CMK (cell line): ENCODE measurements at regions not wholly inside any gene's neighbourhood (a gene's known extent, or its start where the extent isn't known, plus 50 kb on each side); places are given as distances from the start of the nearest gene placed in this dataset.

ENCODE experiments used
- DNase-seq: peaks from one replicate; pipeline ENCODE4 v3.0.0-alpha.2; 2010; ENCODE audit warnings: low read depth

- DNase-seq = no peak
Observed at GRCh38 chr2:41913921-41914609, 133.8 kb upstream of the PKDCC start.

DNA sequence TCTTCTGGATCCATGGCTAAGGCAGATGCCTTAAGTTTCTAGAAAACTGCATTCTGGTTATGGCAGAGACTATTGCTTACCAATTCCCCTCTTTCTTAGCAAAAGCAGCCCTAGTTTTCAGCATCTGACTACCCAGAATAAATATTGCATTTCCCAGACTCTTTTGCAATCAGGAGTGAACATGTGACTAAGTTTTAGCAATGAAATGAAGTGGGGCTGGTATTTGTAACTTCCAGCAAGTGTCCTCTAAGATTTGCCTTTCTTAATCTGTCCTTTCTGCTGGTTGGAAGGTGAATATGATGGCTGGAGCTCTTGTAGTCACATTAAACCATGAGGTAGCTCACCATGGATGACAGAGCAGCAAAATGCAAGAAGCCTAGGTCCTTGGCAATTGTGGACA is 132.9 kb upstream of the PKDCC start:
- no peak for DNase-seq

- DNase-seq = no peak
Observed at GRCh38 chr2:41916177-41916576, 131.6 kb upstream of the PKDCC start.

DNA sequence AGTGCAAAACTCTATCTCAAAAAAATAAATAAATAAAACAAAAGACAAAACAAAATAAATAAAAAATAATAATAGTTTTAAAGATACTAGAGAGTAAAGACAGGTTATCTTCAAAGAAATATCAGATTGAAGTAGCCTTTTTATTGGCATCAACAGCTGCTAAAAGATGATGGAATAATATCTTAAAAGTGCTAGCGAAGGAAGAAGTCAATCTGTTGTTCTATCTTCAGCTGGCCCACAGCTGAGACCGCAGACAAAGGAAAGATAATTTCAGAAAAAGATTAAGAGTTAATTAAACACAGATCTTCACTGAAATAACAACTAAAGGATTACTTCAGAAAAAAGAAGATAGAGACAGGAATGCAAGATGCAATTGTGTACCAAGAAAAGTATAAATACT is 130.2 kb upstream of the PKDCC start:
- no peak for DNase-seq

- DNase-seq = no peak
Observed at GRCh38 chr2:41919135-41919534, 128.7 kb upstream of the PKDCC start.

DNA sequence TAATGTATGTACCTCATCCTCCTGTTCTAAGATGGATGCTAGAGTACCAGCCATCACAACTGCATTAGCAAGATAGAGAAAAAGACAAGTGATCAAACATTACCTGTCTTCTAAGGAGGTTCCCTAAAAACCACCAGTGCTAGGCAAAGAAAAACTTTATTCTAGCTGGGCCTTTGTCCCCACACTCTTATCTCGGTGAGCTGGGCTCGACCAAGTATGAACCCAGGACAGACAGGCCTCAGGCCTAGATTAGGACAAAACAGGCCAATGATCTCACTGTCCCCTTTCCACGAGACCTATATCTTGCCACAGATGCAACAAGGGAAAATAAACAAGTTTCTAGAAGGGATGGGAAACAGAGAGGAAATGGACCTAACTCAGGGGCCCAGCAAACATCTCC is 127.6 kb upstream of the PKDCC start:
- DNase-seq = no peak

DNA sequence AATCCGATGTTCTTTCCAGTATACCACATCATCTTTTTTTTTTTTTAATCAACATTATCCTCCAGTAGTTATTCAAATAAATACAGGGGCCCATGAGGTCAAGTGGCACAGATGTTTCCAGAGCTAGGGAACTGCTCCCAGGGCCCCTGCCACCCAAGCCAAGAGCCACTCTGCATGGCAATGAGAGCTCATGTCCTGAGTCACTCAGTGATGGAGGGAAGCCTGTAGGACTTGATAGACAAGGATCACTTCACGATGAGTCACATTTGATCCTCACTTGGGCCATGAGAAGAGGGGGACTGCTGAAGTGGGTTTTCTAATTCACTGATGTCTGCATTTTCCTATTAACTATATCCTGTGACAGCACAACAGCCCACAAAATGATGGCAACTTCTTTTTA is 127.0 kb upstream of the PKDCC start:
- no peak for DNase-seq

DNA sequence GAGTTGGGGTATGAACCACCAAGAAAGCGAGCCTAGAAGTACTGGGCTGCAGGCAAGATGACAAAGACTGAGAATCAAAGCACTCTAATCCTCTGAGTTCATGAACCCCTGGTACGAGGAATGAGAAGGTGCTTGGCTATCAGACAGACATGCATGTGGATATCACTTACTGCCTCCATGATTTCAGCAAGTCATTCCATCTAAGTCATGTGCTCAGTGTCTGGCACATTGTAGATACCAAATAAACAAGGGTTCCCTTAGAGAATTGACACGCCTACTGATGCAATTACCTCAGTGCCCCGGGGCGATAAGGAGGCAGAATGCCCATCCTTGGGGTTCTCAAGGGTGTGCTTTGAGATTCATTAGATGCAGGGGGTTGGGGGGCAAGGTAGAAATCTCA is 125.6 kb upstream of the PKDCC start:
- peak; percentile 76 for DNase-seq

GRCh38 chr2:41923156-41923786 is 124.5 kb upstream of the PKDCC start:
- DNase-seq = no peak

DNA sequence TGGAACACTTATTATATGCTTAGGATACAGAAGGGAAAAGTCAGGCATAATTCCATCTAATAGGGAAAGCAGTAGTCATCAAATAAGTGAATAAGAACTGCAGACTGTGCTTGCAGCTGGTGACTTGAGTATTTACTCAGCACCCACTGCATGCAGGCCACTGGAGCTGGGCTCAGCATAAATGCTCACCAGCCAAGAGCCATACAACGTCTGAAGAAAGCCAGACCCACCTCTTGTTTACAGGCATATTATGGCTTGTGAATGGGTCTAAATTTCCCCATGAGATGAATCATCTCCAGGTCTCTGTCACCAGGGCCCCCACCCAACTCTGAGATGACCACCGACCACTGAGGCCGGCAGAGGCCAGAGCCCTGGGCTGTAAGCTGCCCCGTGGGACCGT is 123.8 kb upstream of the PKDCC start:
- DNase-seq = no peak

GRCh38 chr2:41924709-41925408 is 123.0 kb upstream of the PKDCC start:
- DNase-seq = no peak

DNA sequence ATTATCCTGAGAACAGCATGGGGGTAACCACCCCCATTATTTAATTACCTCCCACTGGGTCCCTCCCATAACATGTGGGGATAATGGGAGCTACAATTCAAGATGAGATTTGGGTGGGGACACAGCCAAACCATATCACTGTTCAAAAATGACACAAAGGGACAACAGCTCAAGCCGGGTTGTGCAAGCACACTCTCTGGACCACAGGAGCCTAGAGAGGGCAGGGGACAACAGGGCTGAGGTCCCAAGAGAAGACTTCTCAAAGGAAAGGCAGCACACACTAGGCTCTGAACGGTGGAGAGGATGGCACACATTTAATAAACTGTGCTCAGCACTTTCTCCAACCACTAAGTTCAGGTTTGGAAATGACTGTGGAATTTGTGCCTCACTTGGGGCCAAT is 122.1 kb upstream of the PKDCC start:
- DNase-seq = no peak

- DNase-seq = no peak
Observed at GRCh38 chr2:41926614-41927580, 120.9 kb upstream of the PKDCC start.

DNA sequence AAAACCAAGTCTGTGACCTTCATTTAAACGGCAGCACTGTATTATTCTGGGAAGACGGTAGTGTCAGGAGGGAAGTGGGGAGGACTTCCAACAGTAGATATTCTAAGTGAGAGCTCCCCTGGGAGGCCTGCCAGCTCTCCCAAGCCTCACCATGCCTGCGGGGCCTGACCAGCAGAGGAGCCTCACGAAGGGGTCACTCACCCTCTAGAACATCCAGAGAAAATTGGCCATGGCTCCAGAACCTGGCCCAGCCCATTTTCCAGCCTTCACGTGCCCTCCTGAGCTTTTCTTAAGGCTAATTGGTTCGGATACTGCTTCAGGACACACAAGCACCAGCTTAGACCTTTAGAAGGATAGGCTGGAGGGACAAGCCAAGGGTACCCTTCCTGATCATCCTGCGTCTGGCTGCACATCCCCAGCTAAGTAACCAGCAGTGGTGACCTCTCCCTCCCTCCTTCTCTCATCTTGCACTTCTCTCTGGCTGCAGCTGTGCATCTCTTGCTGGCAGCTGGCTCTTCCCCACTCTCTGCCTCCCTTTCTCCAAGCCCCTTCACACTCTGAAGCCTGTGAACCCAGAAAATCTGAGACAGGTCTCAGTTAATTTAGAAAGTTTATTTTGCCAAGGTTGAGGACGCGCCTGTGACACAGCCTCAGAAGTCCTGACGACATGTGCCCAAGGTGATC is 120.1 kb upstream of the PKDCC start:
- DNase-seq = no peak

DNA sequence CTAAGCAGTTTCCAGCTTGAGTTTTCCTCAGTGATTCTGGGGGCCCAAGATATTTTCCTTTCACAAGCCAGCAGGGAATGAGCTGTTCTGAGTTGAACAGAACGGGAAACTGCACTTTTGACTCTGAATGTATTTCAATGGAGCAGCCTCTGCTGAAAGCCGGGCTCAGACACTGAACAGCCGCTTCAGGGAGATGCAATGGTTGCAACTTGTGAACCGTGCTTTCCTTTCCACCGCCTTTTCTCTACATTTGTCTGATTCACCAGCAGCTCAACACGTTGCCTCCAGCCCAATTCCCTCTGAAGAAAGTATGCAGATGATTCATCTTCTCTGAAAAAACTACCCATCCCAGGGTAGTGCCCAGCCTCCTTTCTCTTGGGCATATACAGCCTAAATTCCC is 119.3 kb upstream of the PKDCC start:
- DNase-seq = no peak

DNA sequence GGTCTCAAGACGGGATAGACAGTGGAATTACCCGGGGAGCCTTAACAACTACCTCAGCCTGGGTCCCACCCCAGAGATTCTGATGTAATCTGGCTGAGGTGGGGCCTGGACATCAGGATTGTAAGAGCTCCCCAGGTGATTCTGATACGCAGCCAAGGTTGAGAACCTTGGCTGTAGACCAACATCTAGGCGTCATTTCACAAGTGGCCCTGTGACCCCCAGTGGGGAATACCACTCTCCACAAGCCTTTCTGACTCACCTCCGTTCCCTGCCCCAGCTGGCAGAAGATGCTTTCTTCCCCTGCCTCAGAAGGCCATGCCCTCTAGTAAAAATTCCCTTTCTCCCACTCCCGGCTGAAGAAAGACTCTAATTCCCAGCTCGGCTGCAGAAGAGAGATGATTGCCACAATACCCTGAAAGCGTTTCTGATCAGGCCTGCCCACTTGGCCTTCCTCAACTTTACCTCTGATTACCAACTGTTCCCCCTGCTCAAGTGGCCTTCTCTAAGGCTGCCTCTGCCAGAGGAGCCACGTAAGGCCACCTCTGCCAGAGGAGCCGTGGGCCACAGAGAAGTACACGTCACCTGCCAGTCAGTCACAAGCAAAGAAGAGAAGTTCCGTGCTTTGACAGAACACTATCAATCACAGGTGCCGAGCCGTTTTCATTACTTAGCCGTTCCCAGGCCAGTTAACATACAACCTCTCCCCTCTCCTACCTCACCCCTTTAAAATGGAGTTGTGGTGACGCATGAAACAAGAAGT is 116.8 kb upstream of the PKDCC start:
- DNase-seq = no peak

DNA sequence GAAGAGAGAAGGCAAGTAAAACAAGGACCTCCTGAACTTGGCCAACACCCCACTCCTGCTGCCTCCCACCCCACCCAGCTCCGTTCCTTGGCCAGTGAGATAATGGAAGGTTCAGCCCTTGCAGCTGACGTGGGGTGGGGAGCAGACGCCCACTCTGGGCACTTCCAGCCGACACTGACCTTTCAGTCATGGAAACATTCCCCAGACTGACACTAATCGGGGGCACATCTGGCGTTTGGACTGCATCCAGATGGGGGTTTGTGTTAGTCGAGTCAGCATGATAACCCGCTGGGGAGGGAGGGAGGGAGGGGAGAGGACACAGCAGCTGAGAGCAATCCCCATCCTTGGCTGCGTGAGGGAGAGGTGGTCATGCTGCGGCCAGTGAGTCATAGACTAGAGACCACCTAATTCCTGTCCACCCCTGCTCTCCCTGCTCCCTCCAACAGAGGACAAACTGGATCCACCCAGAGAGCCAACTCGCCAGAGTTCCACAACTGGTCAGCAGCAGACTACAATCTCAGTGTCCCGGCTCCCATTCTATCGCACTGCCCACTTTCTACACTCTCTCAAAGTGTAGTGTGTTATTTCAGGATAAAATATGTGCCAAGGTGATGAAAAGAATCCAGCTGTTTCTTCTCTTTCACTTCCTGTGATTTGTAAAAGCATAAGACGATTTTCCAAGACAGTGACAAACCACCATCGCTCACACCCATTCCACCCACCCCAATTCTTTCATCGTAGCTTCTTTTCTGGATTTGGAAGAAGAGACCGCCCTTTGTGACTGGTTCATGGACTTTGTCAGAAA is 115.4 kb upstream of the PKDCC start:
- no peak for DNase-seq

DNA sequence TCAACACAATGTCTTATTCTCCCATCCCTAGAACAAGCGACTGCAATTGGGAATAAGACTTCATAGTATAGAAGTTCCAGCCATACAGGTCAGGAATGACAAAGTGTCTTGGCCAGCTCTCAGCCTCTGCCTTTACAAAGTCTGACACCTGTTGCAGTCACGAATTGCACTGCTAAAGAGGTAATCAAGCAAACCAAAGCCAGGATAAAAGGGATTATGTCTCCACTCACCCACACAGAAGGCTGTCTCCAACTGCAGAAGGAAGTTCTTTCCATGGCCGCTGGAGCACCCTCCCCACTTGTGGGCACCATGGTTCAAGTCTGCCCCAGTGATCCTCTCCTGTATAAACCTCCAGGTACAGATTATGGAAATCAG is 114.8 kb upstream of the PKDCC start:
- no peak for DNase-seq

GRCh38 chr2:41933585-41934320 is 114.1 kb upstream of the PKDCC start:
- DNase-seq = no peak
